ENCODE measurements at regions not wholly inside any gene's neighbourhood (a gene's known extent, or its start where the extent isn't known, plus 50 kb on each side); places are given as distances from the start of the nearest gene placed in this dataset.

GRCh38 chr2:145186303-145186702, 666.4 kb upstream of the ZEB2 start:
- H3K79me2 ChIP-seq (ENCODE audit: low read depth) = no peaks in the 10 kb centered on the region
- H3K27ac ChIP-seq = no peak overlapping the region
- CTCF ChIA-PET = no interaction called here
- H3K4me3 ChIP-seq = no peak overlapping the region
- H3F3A ChIP-seq (ENCODE audit: insufficient read depth, low read depth) = no peaks in the 10 kb centered on the region
- H3K9me2 ChIP-seq (ENCODE audit: insufficient read depth) = no peaks in the 10 kb centered on the region
- no peaks in the 10 kb centered on the region for H3K36me3 ChIP-seq (ENCODE audit: low read depth)
- no TSS peak for BruUV-seq (replicated peaks)
- no peaks in the 10 kb centered on the region for H3K9me3 ChIP-seq (ENCODE audit: insufficient read depth, low read depth)
- TF ChIP-seq CTCF (conservative IDR thresholded peaks at IDR 0.05) (no peak), EZH2 (IDR thresholded peaks at IDR 0.05; ENCODE audit: low read depth) (no peak)
- H3K27me3 ChIP-seq (ENCODE audit: insufficient read depth, low read depth) = no peaks in the 10 kb centered on the region
- DNase-seq = no peak
- no peak overlapping the region for H2AFZ ChIP-seq
- H4K20me1 ChIP-seq (ENCODE audit: insufficient read depth) = no peaks in the 10 kb centered on the region
- H3K4me1 ChIP-seq (replicated peaks; ENCODE audit: insufficient read depth) = no peaks in the 10 kb centered on the region
- H3K4me2 ChIP-seq = no peak overlapping the region
- intact Hi-C loops (cut with micrococcal nuclease; ENCODE audit: unreplicated experiment) = no loop called here
- POLR2A ChIA-PET (ENCODE audit: unreplicated experiment) = no interaction called here

- Histone ChIP-seq H3K27ac (no peak overlapping the region), H3K4me2 (no peak overlapping the region), H3F3A (ENCODE audit: insufficient read depth, low read depth) (no peaks in the 10 kb centered on the region), H3K79me2 (ENCODE audit: low read depth) (no peaks in the 10 kb centered on the region), H3K9me2 (ENCODE audit: insufficient read depth) (no peaks in the 10 kb centered on the region), H3K9me3 (ENCODE audit: insufficient read depth, low read depth) (no peaks in the 10 kb centered on the region), H3K36me3 (ENCODE audit: low read depth) (no peaks in the 10 kb centered on the region), H3K27me3 (ENCODE audit: insufficient read depth, low read depth) (no peaks in the 10 kb centered on the region), H3K4me1 (replicated peaks; ENCODE audit: insufficient read depth) (no peaks in the 10 kb centered on the region), H3K4me3 (no peak overlapping the region), H4K20me1 (ENCODE audit: insufficient read depth) (no peaks in the 10 kb centered on the region), H2AFZ (no peak overlapping the region)
- intact Hi-C loops (cut with micrococcal nuclease; ENCODE audit: unreplicated experiment) = no loop called here
- TF ChIP-seq CTCF (conservative IDR thresholded peaks at IDR 0.05) (no peak), EZH2 (IDR thresholded peaks at IDR 0.05; ENCODE audit: low read depth) (no peak)
- ChIA-PET POLR2A (ENCODE audit: unreplicated experiment) (no interaction called here), CTCF (no interaction called here)
- no peak for DNase-seq
- BruUV-seq (replicated peaks) = no TSS peak
Observed at GRCh38 chr2:145185696-145186095, 665.8 kb upstream of the ZEB2 start.

- no peaks in the 10 kb centered on the region for H3K4me1 ChIP-seq (replicated peaks; ENCODE audit: insufficient read depth)
- H3K4me3 ChIP-seq = no peak overlapping the region
- TF ChIP-seq EZH2 (IDR thresholded peaks at IDR 0.05; ENCODE audit: low read depth) (no peak), CTCF (conservative IDR thresholded peaks at IDR 0.05) (no peak)
- H3F3A ChIP-seq (ENCODE audit: insufficient read depth, low read depth) = no peaks in the 10 kb centered on the region
- H3K9me3 ChIP-seq (ENCODE audit: insufficient read depth, low read depth) = no peaks in the 10 kb centered on the region
- no peak overlapping the region for H3K4me2 ChIP-seq
- H4K20me1 ChIP-seq (ENCODE audit: insufficient read depth) = no peaks in the 10 kb centered on the region
- CTCF ChIA-PET = interaction anchor here (0.7 kb wide), 1 partner anchor 738 kb away, joined by 5 read pairs; no protein-coding TSS in a partner anchor
- no peak overlapping the region for H3K27ac ChIP-seq
- no TSS peak for BruUV-seq (replicated peaks)
- POLR2A ChIA-PET (ENCODE audit: unreplicated experiment) = no interaction called here
- no peaks in the 10 kb centered on the region for H3K79me2 ChIP-seq (ENCODE audit: low read depth)
- intact Hi-C loops (cut with micrococcal nuclease; ENCODE audit: unreplicated experiment) = no loop called here
- no peaks in the 10 kb centered on the region for H3K36me3 ChIP-seq (ENCODE audit: low read depth)
- DNase-seq = no peak
- H3K9me2 ChIP-seq (ENCODE audit: insufficient read depth) = no peaks in the 10 kb centered on the region
- H3K27me3 ChIP-seq (ENCODE audit: insufficient read depth, low read depth) = no peaks in the 10 kb centered on the region
- no peak overlapping the region for H2AFZ ChIP-seq
Observed at GRCh38 chr2:145184741-145185651, 665.1 kb upstream of the ZEB2 start.
